MCF 10A (cell line): ENCODE measurements at regions not wholly inside any gene's neighbourhood (a gene's known extent, or its start where the extent isn't known, plus 50 kb on each side); places are given as distances from the start of the nearest gene placed in this dataset.

Source experiments
- BruUV-seq: library from RNA; stranded (reverse); fragments of 400-500 nt; replicated peaks from 2 replicates; lab custom pipeline; 2021; lab: Mats Ljungman, UMichigan
- CTCF ChIA-PET: fragments of 300-600 bp; sonication (Branson Sonifier 250); formaldehyde crosslinking; extraction: SDS; loops from one replicate; lab custom pipeline; 2021; ENCODE audit warnings: antibody characterized with exemption, inconsistent platforms; lab: Yijun Ruan, JAX
- POLR2A ChIA-PET: fragments of 300-600, 350-650 bp; sonication (Branson Sonifier 250); formaldehyde crosslinking; extraction: SDS; loops from one replicate; lab custom pipeline; 2020; ENCODE audit warnings: antibody characterized with exemption, inconsistent platforms; lab: Yijun Ruan, JAX
- DNase-seq: peaks from one replicate; pipeline ENCODE4 v3.0.0-alpha.2; 2018; ENCODE audit not compliant: unreplicated experiment
- H3K27ac Mint-ChIP-seq: one replicate; pipeline ENCODE4 v1.8.0; 2022; ENCODE audit warnings: mild to moderate bottlenecking, low read depth, mixed read lengths; ENCODE audit not compliant: unreplicated experiment
- H3K27me3 Mint-ChIP-seq: one replicate; pipeline ENCODE4 v1.8.0; 2022; ENCODE audit warnings: mixed read lengths; ENCODE audit not compliant: insufficient read depth, unreplicated experiment
- H3K36me3 Mint-ChIP-seq: one replicate; pipeline ENCODE4 v1.8.0; 2022; ENCODE audit warnings: mild to moderate bottlenecking, moderate library complexity, mixed read lengths; ENCODE audit not compliant: insufficient read depth, unreplicated experiment
- H3K4me1 Mint-ChIP-seq: one replicate; pipeline ENCODE4 v1.8.0; 2022; ENCODE audit warnings: mixed read lengths; ENCODE audit not compliant: insufficient read depth, unreplicated experiment
- H3K4me3 Mint-ChIP-seq: one replicate; pipeline ENCODE4 v1.8.0; 2022; ENCODE audit warnings: mild to moderate bottlenecking, moderate library complexity, mixed read lengths; ENCODE audit not compliant: unreplicated experiment
- H3K9me3 Mint-ChIP-seq: one replicate; pipeline ENCODE4 v1.8.0; 2022; ENCODE audit warnings: mixed read lengths; ENCODE audit not compliant: unreplicated experiment
- intact Hi-C: fragments of 100-400 bp; cut with micrococcal nuclease; formaldehyde crosslinking; loops from 2 replicates; pipeline ENCODE4 v1.14.1; 2022
- TF ChIP-seq, protein P1 (sequence below): fragments of 200-600 bp; IDR thresholded peaks from one replicate; pipeline ENCODE4 v1.8.0; 2022; ENCODE audit warnings: antibody characterized with exemption, mild to moderate bottlenecking; ENCODE audit not compliant: unreplicated experiment

DNA sequence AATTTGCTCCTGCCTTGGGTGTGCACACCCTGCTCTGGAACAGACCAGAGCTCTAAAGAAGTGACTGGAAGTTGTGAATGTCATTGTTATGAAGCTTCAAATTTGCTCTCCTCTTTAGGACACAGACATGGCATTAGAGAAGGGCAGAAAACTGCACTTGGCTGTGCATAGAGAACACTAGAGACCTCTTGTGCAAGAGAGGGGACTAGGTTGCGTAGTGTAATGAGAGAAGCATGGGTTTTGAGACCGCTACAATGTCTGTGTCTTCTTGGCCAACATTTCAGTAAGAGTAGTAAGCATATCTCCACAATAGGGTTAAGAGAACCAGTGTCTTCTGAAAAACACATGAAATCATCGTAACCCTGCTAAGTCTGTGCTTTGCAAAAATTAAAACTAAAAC, 423.3 kb downstream of the SPRY2 start:
- H3K4me1 Mint-ChIP-seq = no peaks in the 10 kb centered on the region
- no peak overlapping the region for H3K27ac Mint-ChIP-seq
- BruUV-seq = no TSS peak
- TF ChIP-seq, protein P1, sequence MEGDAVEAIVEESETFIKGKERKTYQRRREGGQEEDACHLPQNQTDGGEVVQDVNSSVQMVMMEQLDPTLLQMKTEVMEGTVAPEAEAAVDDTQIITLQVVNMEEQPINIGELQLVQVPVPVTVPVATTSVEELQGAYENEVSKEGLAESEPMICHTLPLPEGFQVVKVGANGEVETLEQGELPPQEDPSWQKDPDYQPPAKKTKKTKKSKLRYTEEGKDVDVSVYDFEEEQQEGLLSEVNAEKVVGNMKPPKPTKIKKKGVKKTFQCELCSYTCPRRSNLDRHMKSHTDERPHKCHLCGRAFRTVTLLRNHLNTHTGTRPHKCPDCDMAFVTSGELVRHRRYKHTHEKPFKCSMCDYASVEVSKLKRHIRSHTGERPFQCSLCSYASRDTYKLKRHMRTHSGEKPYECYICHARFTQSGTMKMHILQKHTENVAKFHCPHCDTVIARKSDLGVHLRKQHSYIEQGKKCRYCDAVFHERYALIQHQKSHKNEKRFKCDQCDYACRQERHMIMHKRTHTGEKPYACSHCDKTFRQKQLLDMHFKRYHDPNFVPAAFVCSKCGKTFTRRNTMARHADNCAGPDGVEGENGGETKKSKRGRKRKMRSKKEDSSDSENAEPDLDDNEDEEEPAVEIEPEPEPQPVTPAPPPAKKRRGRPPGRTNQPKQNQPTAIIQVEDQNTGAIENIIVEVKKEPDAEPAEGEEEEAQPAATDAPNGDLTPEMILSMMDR = no peak
- H3K27me3 Mint-ChIP-seq = no peaks in the 10 kb centered on the region
- H3K4me3 Mint-ChIP-seq = no peak overlapping the region
- POLR2A ChIA-PET = interaction anchor here (0.6 kb wide), 1 partner anchor 12 kb away, joined by 3 read pairs; no protein-coding TSS in a partner anchor
- no peak for DNase-seq
- H3K36me3 Mint-ChIP-seq = no peaks in the 10 kb centered on the region
- intact Hi-C loops = no loop called here
- peaks cover 8% of the 10 kb centered on the region for H3K9me3 Mint-ChIP-seq
- CTCF ChIA-PET = interaction anchor here (0.8 kb wide), 1 partner anchor 9 kb away, joined by 3 read pairs; no protein-coding TSS in a partner anchor

DNA sequence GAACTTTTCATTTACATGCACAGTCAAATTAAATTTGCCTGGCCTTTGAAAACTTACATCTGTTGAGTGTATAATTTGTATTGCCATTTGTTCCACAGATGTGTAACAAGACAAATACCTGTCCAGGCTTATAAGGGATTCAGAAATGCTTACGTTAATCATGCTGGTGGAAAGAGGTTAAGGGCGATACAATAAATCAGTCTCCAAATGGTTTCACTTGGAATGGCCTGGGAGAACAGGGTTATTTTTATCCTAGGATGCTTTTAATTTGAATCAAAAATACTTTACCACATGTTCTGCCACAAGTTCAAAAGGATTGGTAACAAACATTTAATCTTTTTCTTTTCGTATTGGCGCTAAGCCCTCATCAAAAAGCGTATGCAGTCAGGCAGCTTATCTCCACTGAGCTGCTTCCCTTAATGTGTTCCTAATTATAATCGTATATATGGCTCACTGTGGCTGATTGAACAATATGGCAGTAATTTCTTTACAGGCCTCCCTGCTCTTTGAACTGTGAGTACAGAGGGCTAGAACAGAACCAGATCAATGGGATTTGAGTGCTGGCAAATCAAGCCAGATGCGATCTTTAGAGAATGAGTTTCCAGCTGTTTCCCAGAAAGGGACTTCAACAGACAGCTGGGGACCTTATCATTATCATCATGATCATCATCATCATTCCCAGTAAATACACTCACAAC, 425.7 kb downstream of the SPRY2 start:
- Mint-ChIP-seq H3K4me1 (no peaks in the 10 kb centered on the region), H3K36me3 (no peaks in the 10 kb centered on the region), H3K9me3 (no peaks in the 10 kb centered on the region), H3K27ac (no peak overlapping the region), H3K4me3 (no peak overlapping the region), H3K27me3 (no peaks in the 10 kb centered on the region)
- DNase-seq = no peak
- TF ChIP-seq, protein P1 = no peak
- BruUV-seq = no TSS peak
- intact Hi-C loops = no loop called here
- ChIA-PET CTCF (interaction anchor here (0.6 kb wide), 1 partner anchor 14 kb away, joined by 3 read pairs; no protein-coding TSS in a partner anchor), POLR2A (no interaction called here)

DNA sequence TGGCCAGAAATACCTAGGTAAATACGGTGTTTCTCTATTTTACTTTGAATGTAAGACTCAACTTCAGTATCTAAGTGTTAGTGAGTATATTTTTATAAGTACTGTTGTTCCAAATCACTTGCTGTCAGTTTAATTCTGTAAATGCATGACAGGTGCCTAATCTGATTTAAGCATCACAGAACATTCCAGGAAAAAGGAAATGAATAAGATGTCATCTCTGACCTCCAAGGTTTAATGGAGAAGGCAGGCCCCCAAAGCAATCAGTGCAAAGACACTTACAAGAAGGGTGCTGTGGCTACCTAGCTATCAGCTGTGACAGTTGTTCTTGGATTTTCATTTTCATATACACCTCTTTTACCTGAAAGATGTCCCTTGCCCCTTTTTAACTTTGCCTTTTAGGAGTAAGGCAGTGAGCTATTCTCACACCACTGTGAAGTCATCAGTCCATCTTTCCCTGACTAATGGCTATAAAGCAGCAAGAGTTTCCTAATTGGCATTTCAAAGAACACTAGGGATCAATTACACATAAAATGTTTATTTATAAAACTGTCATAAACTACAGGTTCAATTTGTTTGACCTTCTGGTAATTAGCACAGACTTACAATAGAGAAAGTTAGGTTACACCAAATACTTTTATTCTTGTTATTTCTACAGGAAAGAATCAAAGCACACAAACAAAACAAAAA, 427.6 kb downstream of the SPRY2 start:
- TF ChIP-seq, protein P1 = no peak
- CTCF ChIA-PET = interaction anchor here (0.6 kb wide), 2 partner anchors 139 to 1177 kb away, joined by 3 read pairs; no protein-coding TSS in a partner anchor
- H3K9me3 Mint-ChIP-seq = no peaks in the 10 kb centered on the region
- no peak overlapping the region for H3K4me3 Mint-ChIP-seq
- no peaks in the 10 kb centered on the region for H3K4me1 Mint-ChIP-seq
- intact Hi-C loops = no loop called here
- H3K36me3 Mint-ChIP-seq = no peaks in the 10 kb centered on the region
- POLR2A ChIA-PET = interaction anchor here (1.1 kb wide), 2 partner anchors 12 to 14 kb away, joined by 3 read pairs; no protein-coding TSS in a partner anchor
- no peaks in the 10 kb centered on the region for H3K27me3 Mint-ChIP-seq
- no peak for DNase-seq
- no TSS peak for BruUV-seq
- H3K27ac Mint-ChIP-seq = no peak overlapping the region

DNA sequence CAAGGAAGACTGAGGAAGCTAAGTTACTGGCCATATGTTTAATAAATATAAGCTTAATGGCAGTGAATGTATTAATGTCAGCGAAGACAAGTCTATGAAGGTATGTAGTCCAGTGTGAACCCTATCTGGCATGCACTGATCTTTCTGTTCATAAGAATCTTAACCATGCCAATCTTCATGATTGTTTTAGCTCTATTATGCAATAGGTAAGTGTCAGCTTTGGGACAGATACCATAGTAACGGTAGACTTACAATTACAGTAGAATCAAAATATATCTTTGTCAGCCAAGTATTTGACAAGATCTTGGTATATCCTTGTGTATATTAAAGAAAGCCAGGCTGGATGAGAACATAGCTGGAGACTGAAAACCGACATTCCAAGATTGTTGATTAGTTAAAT, 428.5 kb downstream of the SPRY2 start:
- intact Hi-C loops = no loop called here
- H3K9me3 Mint-ChIP-seq = no peaks in the 10 kb centered on the region
- no peaks in the 10 kb centered on the region for H3K4me1 Mint-ChIP-seq
- DNase-seq = no peak
- no peak overlapping the region for H3K27ac Mint-ChIP-seq
- no peak overlapping the region for H3K4me3 Mint-ChIP-seq
- CTCF ChIA-PET = interaction anchor here (0.6 kb wide), 1 partner anchor 1177 kb away, joined by 3 read pairs; no protein-coding TSS in a partner anchor
- POLR2A ChIA-PET = interaction anchor here (0.6 to 1.1 kb wide), 4 partner anchors 11 to 262 kb away, joined by 3 read pairs; no protein-coding TSS in a partner anchor
- no TSS peak for BruUV-seq
- H3K27me3 Mint-ChIP-seq = no peaks in the 10 kb centered on the region
- TF ChIP-seq, protein P1 = no peak
- peaks cover under 1% of the 10 kb centered on the region for H3K36me3 Mint-ChIP-seq
